Stimulated activated CD4-positive, alpha-beta T cell treated with anti-CD3 and anti-CD28 coated beads, TNF-alpha, amount 100 ng/mL, for 1 hour (primary cell): ENCODE measurements at regions not wholly inside any gene's neighbourhood (a gene's known extent, or its start where the extent isn't known, plus 50 kb on each side); places are given as distances from the start of the nearest gene placed in this dataset.

ENCODE experiments used
- DNase-seq, 3 donors: peaks; one replicate each; pipeline ENCODE4 v3.0.0-alpha.2; 2020; ENCODE audit warnings: low read depth in 3 of 3, low spot score in 1 of 3

- no peak for DNase-seq
Measured at GRCh38 chr18:78101091-78101490, 851.4 kb downstream of the GALR1 start.

GRCh38 chr18:78102135-78102534, 852.5 kb downstream of the GALR1 start:
- no peak for DNase-seq

GRCh38 chr18:78105611-78106010, 856.0 kb downstream of the GALR1 start:
- DNase-seq: no peak

GRCh38 chr18:78106946-78107345, 857.3 kb downstream of the GALR1 start:
- no peak for DNase-seq

GRCh38 chr18:78107363-78107762, 857.7 kb downstream of the GALR1 start:
- no peak for DNase-seq

DNA sequence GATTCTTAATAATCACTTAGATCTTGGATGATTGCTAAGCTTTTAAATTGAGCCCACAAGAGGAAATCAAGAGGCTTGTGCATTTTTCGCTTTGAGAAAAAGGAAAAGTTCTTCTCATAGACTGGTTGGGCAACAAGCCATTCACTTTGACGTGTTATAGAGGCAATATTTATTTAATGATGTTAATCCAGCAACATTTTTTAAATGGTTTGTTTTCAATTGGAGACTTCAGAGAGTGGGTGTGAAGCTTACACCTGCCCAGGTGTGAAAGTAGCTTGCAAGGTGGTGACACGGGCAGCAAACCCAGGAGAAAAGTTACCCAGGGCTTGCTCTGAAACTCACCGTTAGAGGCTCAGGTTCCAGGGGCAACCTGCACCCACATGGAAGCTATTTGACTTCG, 858.9 kb downstream of the GALR1 start:
- no peak for DNase-seq

DNA sequence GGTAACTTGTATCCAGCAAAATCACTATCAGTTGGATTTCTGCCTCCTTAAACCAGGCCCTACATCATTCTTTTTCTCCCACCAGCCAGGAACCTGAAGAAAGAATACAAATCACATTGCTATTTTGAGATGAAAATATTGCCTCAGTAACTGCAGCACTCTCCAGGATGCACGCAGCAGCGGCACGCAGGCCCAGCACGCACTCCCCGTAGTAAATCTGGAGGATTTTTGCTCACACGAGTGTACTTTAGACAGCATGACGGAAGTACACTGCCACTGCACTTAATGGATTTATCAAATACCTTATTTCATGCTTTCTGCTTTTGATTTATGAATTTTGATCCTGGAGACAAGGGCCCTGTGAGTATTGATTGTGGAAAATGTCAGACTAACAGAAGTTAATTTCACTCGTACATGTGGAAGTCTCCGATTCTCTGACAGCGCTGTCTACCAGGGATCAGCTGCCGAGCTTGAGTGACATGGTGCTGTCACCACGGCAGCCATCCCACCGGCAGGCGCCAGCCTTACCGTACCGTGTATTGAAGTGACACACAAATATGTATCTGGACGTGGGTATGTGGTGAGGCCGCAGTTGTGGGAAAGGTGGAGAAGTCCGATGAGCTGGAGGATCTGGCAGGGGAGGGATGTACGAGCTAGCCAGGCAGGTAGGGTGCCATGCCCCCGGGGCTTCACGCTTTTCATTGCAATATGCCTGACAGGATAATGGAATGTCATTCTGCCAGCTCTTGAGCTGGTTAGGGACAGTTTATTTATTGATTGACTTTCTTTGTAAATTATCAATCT, 863.7 kb downstream of the GALR1 start:
- DNase-seq: no peak

DNA sequence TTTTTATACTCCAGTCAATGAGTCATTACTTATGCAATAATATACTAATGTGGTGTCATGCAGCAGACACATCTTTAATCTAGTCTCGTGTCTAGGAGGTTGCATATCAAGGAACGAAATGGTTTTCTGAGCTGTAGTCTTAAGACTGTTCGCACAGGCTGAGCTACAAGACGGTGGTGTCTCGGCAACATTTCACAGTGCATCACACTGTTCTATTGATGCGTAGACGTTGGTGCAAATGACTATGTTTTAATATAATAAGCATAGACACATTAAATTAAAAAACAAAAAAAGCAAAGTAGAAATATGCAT, 864.2 kb downstream of the GALR1 start:
- no peak for DNase-seq

DNA sequence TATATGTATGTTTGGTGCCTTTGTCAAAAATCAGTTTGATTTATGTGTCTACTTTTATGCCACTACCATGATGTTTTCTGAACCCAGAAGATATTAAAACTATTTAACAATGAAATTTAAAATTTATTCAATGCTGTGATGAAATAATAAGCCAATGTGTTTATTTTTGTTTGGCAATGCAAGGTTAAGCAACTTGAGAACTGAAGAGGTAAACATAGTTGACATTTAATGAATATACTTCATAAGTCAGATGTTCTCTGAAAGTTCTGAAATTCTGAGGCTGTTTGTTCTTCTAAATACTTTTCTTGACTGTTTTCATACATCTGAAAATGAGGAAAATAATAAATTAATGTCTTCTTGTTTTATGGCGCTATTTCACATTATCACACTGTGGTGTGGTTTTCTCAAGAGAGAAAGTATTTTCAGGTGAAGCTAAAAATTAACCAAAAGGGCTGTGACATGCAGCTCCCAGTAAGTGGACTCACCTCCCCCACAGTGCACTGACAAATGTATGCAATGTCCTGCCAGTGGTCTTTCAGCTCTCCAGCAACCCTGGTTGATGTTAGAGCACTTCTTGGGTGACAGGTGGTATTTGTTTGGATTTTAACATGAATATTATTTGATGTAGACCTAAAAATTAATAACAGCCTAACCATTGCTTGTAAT, 863.6 kb upstream of the SALL3 start:
- DNase-seq: no peak

DNA sequence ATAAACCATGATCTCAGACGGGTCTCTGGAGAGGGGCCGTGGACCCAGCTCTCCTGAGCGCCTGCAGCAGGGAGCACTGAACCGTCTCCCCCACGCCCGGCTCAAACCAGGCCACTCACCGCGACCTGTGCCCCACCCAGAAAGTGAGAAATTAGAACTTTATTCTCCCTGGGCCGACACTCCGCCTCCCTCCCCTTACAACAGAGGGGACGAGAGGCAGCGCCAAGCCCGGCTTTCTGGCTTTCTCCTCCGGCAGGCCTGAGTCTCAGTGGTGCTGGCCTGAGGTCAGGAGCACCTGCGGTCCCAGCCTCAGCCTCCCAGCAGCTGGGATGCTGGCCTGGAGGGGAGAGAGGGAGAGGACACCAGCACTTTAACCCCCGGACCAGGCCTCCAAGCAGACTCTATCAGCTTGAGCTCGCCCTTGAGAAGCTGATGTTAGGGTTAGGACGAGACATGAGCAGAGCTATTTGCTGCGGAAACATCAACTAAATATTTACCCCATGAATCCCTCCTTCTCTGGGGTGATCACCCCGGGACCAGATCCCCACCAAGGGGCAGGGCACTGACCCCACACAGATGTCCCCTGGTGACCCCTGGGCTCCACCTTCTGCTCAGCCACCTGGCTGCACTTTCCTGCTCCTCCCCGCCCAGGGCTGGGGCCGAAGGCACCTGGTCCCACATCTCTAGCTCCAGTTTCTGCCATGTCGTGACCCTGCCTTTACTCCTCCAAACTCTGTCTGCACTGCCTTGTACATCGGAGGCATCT, 856.3 kb upstream of the SALL3 start:
- no peak for DNase-seq

DNA sequence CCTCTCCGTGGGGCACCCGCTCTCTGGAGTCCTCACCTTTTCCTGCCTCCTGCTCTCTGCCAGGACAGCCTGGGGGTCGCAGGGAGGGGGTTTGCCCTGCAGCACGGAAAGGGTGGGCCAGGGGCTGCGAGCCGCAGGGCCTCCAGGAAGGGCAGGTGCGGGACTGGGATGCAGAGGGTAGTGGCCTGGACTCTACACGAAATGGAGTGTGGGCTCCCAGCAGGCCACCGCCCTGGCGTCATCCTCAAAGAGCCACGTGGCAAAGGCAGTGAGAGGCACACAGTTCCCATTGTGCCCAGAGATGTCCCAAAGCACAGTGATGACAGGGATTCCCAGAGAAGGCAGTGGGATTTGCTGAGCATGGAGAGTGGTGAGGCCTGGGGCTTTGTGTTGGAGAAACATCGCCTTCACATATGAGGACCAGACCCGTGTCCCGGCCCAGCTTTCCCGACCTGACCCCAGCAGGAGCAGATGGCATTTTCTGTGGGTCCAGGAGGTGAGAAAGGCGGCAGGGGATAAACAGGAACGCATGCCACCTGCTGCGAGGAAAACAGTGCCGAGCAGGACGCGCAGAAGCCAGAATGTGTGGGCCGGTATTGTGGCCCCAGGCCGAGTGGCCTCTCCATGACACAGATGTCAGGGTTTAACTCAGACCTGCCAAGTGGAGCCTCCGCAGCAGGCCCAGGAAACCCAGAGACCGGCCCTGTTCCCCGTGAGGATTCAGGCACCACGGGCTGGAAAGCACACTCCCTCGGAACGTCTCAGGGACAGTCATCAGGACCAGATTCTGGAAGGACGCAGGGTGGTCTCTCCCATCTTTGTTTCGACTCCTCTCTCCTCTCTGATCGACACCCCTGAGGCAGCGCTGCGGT, 855.5 kb upstream of the SALL3 start:
- no peak for DNase-seq

GRCh38 chr18:78125206-78125896, 854.3 kb upstream of the SALL3 start:
- no peak for DNase-seq

GRCh38 chr18:78126106-78126505, 853.5 kb upstream of the SALL3 start:
- DNase-seq: no peak

GRCh38 chr18:78126536-78126935, 853.1 kb upstream of the SALL3 start:
- no peak for DNase-seq

DNA sequence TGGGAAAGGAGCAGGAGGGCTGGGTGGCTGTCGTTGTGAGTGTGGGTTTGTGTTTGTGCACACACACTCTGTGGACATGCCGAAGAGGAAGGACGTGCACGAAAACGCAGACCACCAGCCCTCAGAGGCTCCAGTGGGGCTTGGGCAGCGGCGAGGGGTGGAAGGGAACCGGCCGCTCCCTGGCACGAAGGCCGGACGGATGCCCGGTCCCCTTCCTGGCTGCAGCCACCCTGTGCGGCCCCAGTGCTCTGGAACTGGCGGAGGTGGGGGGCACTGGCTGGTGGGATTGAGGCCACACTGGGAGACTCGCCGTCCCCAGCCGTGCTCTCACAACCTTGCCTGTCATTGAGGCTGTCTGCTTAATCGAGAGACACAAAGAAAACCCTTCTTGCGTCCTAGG, 852.6 kb upstream of the SALL3 start:
- no peak for DNase-seq

DNA sequence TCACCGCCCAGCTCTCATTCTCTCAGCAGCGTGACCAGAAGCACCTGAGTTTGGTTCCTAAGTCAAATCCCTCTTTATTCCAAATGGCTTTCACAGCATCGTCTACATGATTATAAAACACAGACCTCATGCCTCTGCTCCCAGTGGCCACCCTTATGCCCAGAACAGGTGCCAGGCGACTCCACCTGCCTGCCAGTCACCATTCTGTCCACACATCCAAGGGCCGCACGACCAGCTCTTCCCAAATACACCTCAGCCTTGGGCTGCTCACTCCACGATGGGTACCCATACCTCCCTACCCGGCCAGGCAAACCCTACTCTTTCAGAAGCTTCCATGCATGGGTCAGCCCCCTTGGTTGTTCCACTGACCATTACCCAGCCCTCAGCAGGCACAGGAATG, 851.6 kb upstream of the SALL3 start:
- DNase-seq: no peak

GRCh38 chr18:78129260-78129659, 850.4 kb upstream of the SALL3 start:
- DNase-seq: no peak

GRCh38 chr18:78130232-78131195, 849.1 kb upstream of the SALL3 start:
- no peak for DNase-seq

DNA sequence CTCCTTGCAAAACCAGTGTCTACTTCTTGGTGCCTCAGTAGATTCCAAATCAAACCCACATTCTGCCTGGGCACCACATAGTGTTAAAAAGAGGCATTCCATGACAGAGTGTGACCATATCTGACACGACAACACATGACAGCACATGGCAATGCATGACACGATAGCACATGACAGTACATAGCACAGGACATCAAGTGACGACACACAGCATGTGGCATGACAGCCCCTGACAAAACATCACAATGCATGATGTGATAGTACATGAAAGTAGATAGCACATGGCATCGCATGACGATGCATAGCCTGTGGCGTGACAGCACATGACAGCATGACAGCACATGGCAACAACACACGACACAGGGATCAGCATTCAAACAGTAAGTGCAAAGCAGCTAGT, 845.9 kb upstream of the SALL3 start:
- DNase-seq: no peak

DNA sequence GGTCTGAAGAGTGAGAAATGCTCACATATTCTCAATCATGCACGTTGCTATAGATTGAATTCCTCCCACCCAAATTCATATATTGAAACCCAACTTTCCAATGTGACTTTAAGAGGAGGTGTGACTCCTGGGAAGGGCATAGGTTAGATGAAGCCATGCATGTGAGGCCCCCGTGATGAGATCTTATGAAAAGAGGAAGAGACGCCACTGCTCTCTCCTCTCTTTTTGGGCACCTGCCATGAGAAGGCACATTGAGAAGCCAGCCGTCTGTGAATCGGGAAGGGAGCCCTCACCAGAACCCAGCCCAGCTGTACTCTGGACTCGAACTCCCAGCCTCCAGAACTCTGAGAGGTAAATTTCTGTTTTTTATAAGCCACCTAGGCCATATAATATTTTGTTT, 842.6 kb upstream of the SALL3 start:
- no peak for DNase-seq
